ENCODE measurements at regions not wholly inside any gene's neighbourhood (a gene's known extent, or its start where the extent isn't known, plus 50 kb on each side); places are given as distances from the start of the nearest gene placed in this dataset.

DNA sequence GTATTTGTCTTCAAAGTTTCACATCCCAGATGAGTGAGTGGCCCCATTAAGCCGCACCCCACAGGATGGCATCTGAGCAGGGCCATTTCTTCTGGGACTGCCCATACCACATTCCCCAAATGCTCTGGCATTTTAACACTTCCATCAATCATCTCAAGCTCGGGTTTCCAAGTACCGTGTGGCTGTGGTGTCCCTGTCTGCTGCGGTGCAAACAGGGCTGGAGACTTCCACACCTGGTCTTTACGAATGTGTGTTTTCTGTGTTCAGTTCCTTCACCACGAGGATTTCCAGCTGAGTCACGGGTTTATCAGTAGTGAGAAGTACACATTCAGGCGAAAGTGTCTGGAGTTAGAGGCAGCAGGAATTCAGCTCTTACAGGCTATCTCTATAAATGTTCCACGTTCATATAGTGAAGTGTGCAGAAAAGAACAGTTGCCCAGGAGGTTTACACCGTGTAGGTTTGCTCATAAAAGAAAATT, 195.2 kb downstream of the RHOU start:
- TF ChIP-seq, protein P1, sequence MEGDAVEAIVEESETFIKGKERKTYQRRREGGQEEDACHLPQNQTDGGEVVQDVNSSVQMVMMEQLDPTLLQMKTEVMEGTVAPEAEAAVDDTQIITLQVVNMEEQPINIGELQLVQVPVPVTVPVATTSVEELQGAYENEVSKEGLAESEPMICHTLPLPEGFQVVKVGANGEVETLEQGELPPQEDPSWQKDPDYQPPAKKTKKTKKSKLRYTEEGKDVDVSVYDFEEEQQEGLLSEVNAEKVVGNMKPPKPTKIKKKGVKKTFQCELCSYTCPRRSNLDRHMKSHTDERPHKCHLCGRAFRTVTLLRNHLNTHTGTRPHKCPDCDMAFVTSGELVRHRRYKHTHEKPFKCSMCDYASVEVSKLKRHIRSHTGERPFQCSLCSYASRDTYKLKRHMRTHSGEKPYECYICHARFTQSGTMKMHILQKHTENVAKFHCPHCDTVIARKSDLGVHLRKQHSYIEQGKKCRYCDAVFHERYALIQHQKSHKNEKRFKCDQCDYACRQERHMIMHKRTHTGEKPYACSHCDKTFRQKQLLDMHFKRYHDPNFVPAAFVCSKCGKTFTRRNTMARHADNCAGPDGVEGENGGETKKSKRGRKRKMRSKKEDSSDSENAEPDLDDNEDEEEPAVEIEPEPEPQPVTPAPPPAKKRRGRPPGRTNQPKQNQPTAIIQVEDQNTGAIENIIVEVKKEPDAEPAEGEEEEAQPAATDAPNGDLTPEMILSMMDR (IDR thresholded peaks at IDR 0.05) = no peak
- TF ChIP-seq POLR2A (IDR thresholded peaks at IDR 0.05) = no peak
